Astrocyte (in vitro differentiated cells and primary cell): ENCODE measurements at regions not wholly inside any gene's neighbourhood (a gene's known extent, or its start where the extent isn't known, plus 50 kb on each side); places are given as distances from the start of the nearest gene placed in this dataset.

Experiments
- CTCF ChIP-seq: IDR thresholded peaks from 2 replicates; pipeline ENCODE4 v1.5.1; 2011; ENCODE audit warnings: low read depth, mild to moderate bottlenecking, inconsistent platforms, low read length, moderate library complexity; ENCODE audit not compliant: insufficient read depth
- EZH2 ChIP-seq: IDR thresholded peaks from 2 replicates; pipeline ENCODE4 v1.6.1; 2012; ENCODE audit warnings: mild to moderate bottlenecking, low read length, inconsistent platforms; ENCODE audit not compliant: insufficient read depth

GRCh38 chr11:116397602-116398084 lies 375.1 kb downstream of the BUD13 start:
- TF ChIP-seq CTCF (no peak), EZH2 (no peak)
